Hepatocyte (in vitro differentiated cells): ENCODE measurements at regions not wholly inside any gene's neighbourhood (a gene's known extent, or its start where the extent isn't known, plus 50 kb on each side); places are given as distances from the start of the nearest gene placed in this dataset.

Experiments used
- DNase-seq: peaks from one replicate; pipeline ENCODE4 v3.0.0-alpha.2; 2016; ENCODE audit warnings: low spot score
- H2AFZ ChIP-seq: fragments of 200-600 bp; sonication (generic); 2 replicates; pipeline ENCODE4 v1.6.0; 2016; ENCODE audit warnings: antibody characterized with exemption, mild to moderate bottlenecking
- H3K27ac ChIP-seq: fragments of 200-600 bp; sonication (generic); 2 replicates; pipeline ENCODE4 v1.5.1; 2016; ENCODE audit warnings: mild to moderate bottlenecking
- H3K27me3 ChIP-seq: fragments of 200-600 bp; sonication (generic); 2 replicates; pipeline ENCODE4 v1.6.1; 2016
- H3K36me3 ChIP-seq: fragments of 200-600 bp; sonication (generic); replicated peaks from 2 replicates; pipeline ENCODE4 v1.5.1; 2016; ENCODE audit warnings: low read depth; ENCODE audit not compliant: insufficient read depth
- H3K4me1 ChIP-seq: fragments of 200-600 bp; sonication (generic); 2 replicates; pipeline ENCODE4 v1.5.1; 2016; ENCODE audit warnings: mild to moderate bottlenecking, moderate library complexity; ENCODE audit not compliant: insufficient read depth
- H3K4me2 ChIP-seq: fragments of 200-600 bp; sonication (generic); 2 replicates; pipeline ENCODE4 v1.6.0; 2016
- H3K4me3 ChIP-seq: fragments of 200-600 bp; sonication (generic); 2 replicates; pipeline ENCODE4 v1.5.1; 2016; ENCODE audit warnings: mild to moderate bottlenecking
- H3K79me2 ChIP-seq: fragments of 200-600 bp; sonication (generic); 2 replicates; pipeline ENCODE4 v1.6.0; 2017; ENCODE audit warnings: mild to moderate bottlenecking
- H3K9me2 ChIP-seq: fragments of 200-600 bp; sonication (generic); replicated peaks from 2 replicates; pipeline ENCODE4 v1.6.0; 2017; ENCODE audit warnings: mild to moderate bottlenecking; ENCODE audit not compliant: insufficient read depth
- H3K9me3 ChIP-seq: fragments of 200-600 bp; sonication (generic); 2 replicates; pipeline ENCODE4 v1.5.1; 2016; ENCODE audit warnings: low read depth, mild to moderate bottlenecking
- H4K20me1 ChIP-seq: fragments of 200-600 bp; sonication (generic); 2 replicates; pipeline ENCODE4 v1.6.0; 2016; ENCODE audit warnings: mild to moderate bottlenecking; ENCODE audit not compliant: insufficient read depth, poor library complexity, severe bottlenecking
- EZH2 ChIP-seq: fragments of 200-600 bp; sonication (generic); IDR thresholded peaks from 2 replicates; pipeline ENCODE4 v1.6.1; 2016; ENCODE audit warnings: antibody characterized with exemption, mild to moderate bottlenecking, borderline replicate concordance
- EZH2phosphoT487 ChIP-seq: fragments of 200-600 bp; sonication (generic); IDR thresholded peaks from one replicate; pipeline ENCODE4 v1.6.1; 2018; ENCODE audit warnings: antibody characterized with exemption, mild to moderate bottlenecking, low read depth, moderate library complexity; ENCODE audit not compliant: unreplicated experiment, severe bottlenecking
- WGBS: methylation state at CpG from one replicate; pipeline ENCODE4 v1.1.6; 2016; ENCODE audit warnings: low lambda C conversion rate; ENCODE audit errors: missing lambda C conversion rate; 5-methylcytosine and 5-hydroxymethylcytosine counted together
- TF ChIP-seq, protein P1 (sequence below): fragments of 200-600 bp; sonication (generic); IDR thresholded peaks from 2 replicates; pipeline ENCODE4 v1.5.1; 2016; ENCODE audit warnings: antibody characterized with exemption, mild to moderate bottlenecking; ENCODE audit not compliant: poor library complexity

DNA sequence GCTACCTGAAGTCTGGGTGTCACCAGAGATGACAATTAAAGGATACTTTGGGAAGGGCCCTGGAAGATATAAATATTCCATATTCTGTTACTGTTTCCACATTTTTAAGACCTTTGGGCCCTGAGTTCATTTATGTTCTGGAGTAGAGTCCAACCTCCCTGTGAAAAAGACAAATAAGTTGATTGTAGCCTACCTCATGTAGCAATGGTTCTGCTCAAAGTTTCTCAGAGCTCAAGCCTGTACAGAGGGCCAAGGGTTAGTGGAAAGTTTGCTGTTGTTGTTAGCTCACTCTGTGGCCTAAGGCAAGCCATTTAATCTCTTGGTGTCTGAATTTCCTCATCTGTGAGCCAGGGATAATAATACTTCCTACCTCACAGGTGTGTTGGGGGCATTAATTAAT is 284.7 kb upstream of the DDHD1 start:
- peaks cover 17% of the 10 kb centered on the region for H3K4me1 ChIP-seq
- no peaks in the 10 kb centered on the region for H3K9me3 ChIP-seq
- no peaks in the 10 kb centered on the region for H3K27me3 ChIP-seq
- peak overlapping the region; percentile 15 for H3K27ac ChIP-seq
- no peak overlapping the region for H3K4me3 ChIP-seq
- H2AFZ ChIP-seq = no peak overlapping the region
- no peaks in the 10 kb centered on the region for H4K20me1 ChIP-seq
- no peak overlapping the region for H3K4me2 ChIP-seq
- no peaks in the 10 kb centered on the region for H3K79me2 ChIP-seq
- no peak for DNase-seq
- TF ChIP-seq EZH2 = no peak
- TF ChIP-seq, protein P1, sequence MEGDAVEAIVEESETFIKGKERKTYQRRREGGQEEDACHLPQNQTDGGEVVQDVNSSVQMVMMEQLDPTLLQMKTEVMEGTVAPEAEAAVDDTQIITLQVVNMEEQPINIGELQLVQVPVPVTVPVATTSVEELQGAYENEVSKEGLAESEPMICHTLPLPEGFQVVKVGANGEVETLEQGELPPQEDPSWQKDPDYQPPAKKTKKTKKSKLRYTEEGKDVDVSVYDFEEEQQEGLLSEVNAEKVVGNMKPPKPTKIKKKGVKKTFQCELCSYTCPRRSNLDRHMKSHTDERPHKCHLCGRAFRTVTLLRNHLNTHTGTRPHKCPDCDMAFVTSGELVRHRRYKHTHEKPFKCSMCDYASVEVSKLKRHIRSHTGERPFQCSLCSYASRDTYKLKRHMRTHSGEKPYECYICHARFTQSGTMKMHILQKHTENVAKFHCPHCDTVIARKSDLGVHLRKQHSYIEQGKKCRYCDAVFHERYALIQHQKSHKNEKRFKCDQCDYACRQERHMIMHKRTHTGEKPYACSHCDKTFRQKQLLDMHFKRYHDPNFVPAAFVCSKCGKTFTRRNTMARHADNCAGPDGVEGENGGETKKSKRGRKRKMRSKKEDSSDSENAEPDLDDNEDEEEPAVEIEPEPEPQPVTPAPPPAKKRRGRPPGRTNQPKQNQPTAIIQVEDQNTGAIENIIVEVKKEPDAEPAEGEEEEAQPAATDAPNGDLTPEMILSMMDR = no peak
- TF ChIP-seq EZH2phosphoT487 = no peak
- no peaks in the 10 kb centered on the region for H3K36me3 ChIP-seq
- no peaks in the 10 kb centered on the region for H3K9me2 ChIP-seq

DNA sequence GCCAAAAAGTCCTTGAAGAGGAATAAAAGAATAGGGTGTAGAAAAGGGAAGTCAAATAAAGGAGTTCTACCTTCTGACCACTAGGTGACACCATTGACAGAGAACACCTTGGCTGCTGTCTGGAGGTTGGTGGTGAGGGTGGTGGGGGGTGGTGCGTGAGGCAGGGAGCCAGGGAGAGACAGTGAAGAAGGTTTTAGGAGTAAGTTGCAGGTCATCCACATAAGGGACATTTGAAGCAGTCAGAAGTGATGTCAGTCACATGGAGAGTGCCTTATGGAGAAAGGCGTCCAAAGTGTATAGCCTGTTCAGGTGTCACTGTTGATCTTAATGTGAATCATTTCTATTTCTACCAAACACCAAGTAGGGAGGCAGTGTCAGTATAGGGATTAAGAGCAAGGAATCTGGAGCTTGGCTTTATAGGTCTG is 279.3 kb upstream of the DDHD1 start:
- peaks cover 2% of the 10 kb centered on the region for H3K4me1 ChIP-seq
- H3K9me2 ChIP-seq = no peaks in the 10 kb centered on the region
- WGBS = 30% methylated on average over 2 of the region's 2 CpGs
- H2AFZ ChIP-seq = no peak overlapping the region
- DNase-seq = peak; percentile 59
- no peak overlapping the region for H3K27ac ChIP-seq
- H3K9me3 ChIP-seq = no peaks in the 10 kb centered on the region
- H3K27me3 ChIP-seq = no peaks in the 10 kb centered on the region
- TF ChIP-seq EZH2 = no peak
- TF ChIP-seq, protein P1 = peak; percentile 68
- no peak for TF ChIP-seq EZH2phosphoT487
- no peaks in the 10 kb centered on the region for H3K79me2 ChIP-seq
- no peak overlapping the region for H3K4me2 ChIP-seq
- H4K20me1 ChIP-seq = no peaks in the 10 kb centered on the region
- no peaks in the 10 kb centered on the region for H3K36me3 ChIP-seq
- no peak overlapping the region for H3K4me3 ChIP-seq

DNA sequence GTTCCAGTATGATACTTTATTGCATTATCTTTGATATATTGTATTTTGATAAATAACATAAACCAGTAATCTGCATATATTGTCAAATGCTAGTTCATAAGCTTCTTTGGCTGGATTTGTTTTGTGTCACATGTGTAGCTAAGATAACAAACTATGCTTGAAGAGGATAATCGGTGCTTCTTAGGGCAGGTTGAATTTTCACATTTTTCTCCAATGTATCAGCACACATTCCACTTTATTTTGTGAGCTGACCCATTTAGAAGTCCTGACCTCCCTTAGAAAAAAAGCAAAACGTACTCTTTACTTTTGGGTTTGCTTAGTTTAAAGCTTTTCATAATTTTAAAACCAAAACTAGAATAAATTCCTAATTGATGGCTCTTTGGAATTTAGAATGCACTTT is 277.7 kb upstream of the DDHD1 start:
- Histone ChIP-seq H3K9me3 (no peaks in the 10 kb centered on the region), H3K36me3 (no peaks in the 10 kb centered on the region), H4K20me1 (no peaks in the 10 kb centered on the region), H2AFZ (no peak overlapping the region), H3K27ac (no peak overlapping the region), H3K4me3 (no peak overlapping the region), H3K4me2 (no peak overlapping the region), H3K27me3 (no peaks in the 10 kb centered on the region), H3K79me2 (no peaks in the 10 kb centered on the region), H3K9me2 (no peaks in the 10 kb centered on the region), H3K4me1 (no peaks in the 10 kb centered on the region)
- WGBS = 66% methylated on average over 2 of the region's 2 CpGs
- TF ChIP-seq, protein P1 = no peak
- TF ChIP-seq EZH2phosphoT487 (no peak), EZH2 (no peak)
- DNase-seq = no peak
